ENCODE measurements at regions not wholly inside any gene's neighbourhood (a gene's known extent, or its start where the extent isn't known, plus 50 kb on each side); places are given as distances from the start of the nearest gene placed in this dataset.

- no peak for DNase-seq (ENCODE audit: low read depth in 2 of 2)
These were observed 73.4 kb upstream of the GAREM1 start for GRCh38 chr18:32544088-32544487.

GRCh38 chr18:32542221-32542798 lies 71.6 kb upstream of the GAREM1 start:
- DNase-seq (ENCODE audit: low read depth in 2 of 2) = no peak

DNA sequence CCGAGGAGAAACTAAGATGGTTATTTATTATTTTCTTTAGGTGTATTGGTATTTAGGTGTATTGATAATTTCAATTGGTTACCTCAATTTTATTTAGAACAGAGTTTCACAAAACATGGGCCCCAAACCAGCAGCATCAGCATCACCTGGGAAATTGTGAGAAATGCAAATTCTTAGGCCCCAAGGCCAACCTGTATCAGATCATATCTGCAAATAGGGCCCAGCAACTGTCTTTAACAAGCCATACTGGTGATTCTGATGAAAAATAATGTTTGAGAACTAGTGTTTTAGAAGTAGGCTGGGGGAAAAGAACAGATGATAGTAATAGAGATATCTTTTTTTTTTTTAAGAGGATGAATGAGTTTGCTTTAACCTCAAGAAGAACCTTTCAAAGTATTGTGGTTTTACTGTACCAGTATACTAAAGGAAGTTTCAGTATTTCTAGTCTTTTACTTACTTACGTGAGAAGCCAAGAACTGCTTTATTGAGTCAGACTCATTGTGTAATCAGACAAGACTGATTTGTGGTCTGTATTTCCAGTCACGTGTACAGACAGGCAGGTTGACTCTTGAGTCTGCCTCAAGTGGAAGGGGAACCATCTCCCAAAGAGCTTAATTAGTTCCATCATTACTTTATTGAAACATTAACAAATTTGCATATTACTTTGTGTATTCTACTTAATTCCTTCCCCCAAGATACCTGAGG lies 60.4 kb upstream of the GAREM1 start:
- DNase-seq (ENCODE audit: low read depth in 2 of 2) = peak in 1 of 2 donors; percentile 9

DNA sequence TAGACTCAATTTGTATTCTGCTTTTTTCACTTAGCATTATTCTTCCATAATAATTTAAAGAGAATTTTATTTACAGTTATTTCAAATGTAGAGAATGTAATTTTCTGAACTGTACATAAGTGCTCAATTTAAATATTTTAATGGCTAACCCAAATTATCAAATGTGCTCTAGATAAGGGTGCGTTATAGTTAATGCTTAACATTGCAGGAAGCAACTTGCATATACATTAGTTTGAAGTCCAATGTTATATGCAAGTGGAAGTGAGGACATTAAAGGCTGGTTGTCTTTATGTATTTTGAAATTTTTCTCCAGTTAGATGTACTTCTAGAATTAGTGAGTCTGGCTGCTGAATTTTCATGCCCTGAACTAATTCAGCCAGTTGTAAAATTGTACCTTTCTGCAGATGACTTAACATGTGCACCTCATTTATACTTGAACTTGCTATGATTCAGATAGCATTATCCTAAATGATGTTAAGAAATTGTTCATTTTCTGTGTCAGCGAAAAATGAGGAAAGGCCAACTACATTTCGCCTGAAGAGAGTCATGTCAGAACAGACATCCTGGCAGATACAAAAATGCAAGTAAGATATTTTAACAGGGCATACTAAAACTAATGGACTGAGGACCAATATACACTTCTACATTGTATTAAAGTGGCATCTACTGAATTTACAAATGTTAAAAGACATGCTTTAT lies 59.2 kb upstream of the GAREM1 start:
- no peak for DNase-seq (ENCODE audit: low read depth in 2 of 2)

- DNase-seq (ENCODE audit: low read depth in 2 of 2) = no peak
These were observed 50.1 kb upstream of the GAREM1 start for GRCh38 chr18:32520771-32521170.

Data from lung microvascular endothelial cell (primary cell).